Retinal pigment epithelial cell (primary cell): ENCODE measurements at regions not wholly inside any gene's neighbourhood (a gene's known extent, or its start where the extent isn't known, plus 50 kb on each side); places are given as distances from the start of the nearest gene placed in this dataset.

Experiments used
- DNase-seq: peaks from one replicate; pipeline ENCODE4 v3.0.0-alpha.2; 2010; ENCODE audit warnings: low read depth
- H3K4me3 ChIP-seq: 2 replicates; pipeline ENCODE4 v1.5.1; 2011; ENCODE audit warnings: mild to moderate bottlenecking, low read length, control low read depth, moderate library complexity
- CTCF ChIP-seq: conservative IDR thresholded peaks from 2 replicates; pipeline ENCODE4 v1.5.1; 2011; ENCODE audit warnings: low read depth, low read length, control low read depth, inconsistent platforms

- TF ChIP-seq CTCF: peak; percentile 13
- no peak for DNase-seq
- peak overlapping the region; percentile 55 for H3K4me3 ChIP-seq
Measured at GRCh38 chr2:172234716-172235691, 132.3 kb upstream of the DLX2 start.

- H3K4me3 ChIP-seq: no peak overlapping the region
- no peak for DNase-seq
- TF ChIP-seq CTCF: no peak
Measured at GRCh38 chr2:172239944-172240590, 137.4 kb upstream of the DLX2 start.

GRCh38 chr2:172241222-172241621 lies 138.5 kb upstream of the DLX2 start:
- DNase-seq: no peak
- no peak overlapping the region for H3K4me3 ChIP-seq
- no peak for TF ChIP-seq CTCF

GRCh38 chr2:172242471-172242870 lies 139.8 kb upstream of the DLX2 start:
- TF ChIP-seq CTCF: no peak
- no peak for DNase-seq
- no peak overlapping the region for H3K4me3 ChIP-seq

- TF ChIP-seq CTCF: no peak
- no peak overlapping the region for H3K4me3 ChIP-seq
- DNase-seq: no peak
Measured at GRCh38 chr2:172242961-172243360, 140.3 kb upstream of the DLX2 start.

- no peak for DNase-seq
- no peak overlapping the region for H3K4me3 ChIP-seq
- TF ChIP-seq CTCF: no peak
Measured at GRCh38 chr2:172244419-172245130, 141.9 kb upstream of the DLX2 start.
